ENCODE measurements at regions not wholly inside any gene's neighbourhood (a gene's known extent, or its start where the extent isn't known, plus 50 kb on each side); places are given as distances from the start of the nearest gene placed in this dataset.
A peak's percentile ranks its signal among the peaks of the same experiment; 100 is the strongest.
"Not testable (repeated sequence)": the region's sequence is repeated elsewhere in the genome, so short reads cannot be mapped to it uniquely, and the experiment has no call there.

GRCh38 chr1:184854496-184855140 lies 100.0 kb upstream of the EDEM3 start:
- DNase-seq (ENCODE audit: low spot score): no peak

GRCh38 chr1:184854036-184854435 lies 99.4 kb upstream of the EDEM3 start:
- DNase-seq (ENCODE audit: low spot score): no peak

GRCh38 chr1:184851822-184852746 lies 97.4 kb upstream of the EDEM3 start:
- DNase-seq (ENCODE audit: low spot score): no peak

GRCh38 chr1:184843732-184844495 lies 89.3 kb upstream of the EDEM3 start:
- DNase-seq (ENCODE audit: low spot score): no peak

GRCh38 chr1:184840596-184840995 lies 85.9 kb upstream of the EDEM3 start:
- no peak for DNase-seq (ENCODE audit: low spot score)

GRCh38 chr1:184838504-184838951 lies 83.9 kb upstream of the EDEM3 start:
- DNase-seq (ENCODE audit: low spot score): peak; percentile 73

- no peak for DNase-seq (ENCODE audit: low spot score)
These were observed 82.6 kb upstream of the EDEM3 start for GRCh38 chr1:184836934-184837895.

- DNase-seq (ENCODE audit: low spot score): no peak
These were observed 81.5 kb upstream of the EDEM3 start for GRCh38 chr1:184836141-184836540.

- DNase-seq (ENCODE audit: low spot score): not testable (repeated sequence)
These were observed 79.3 kb upstream of the EDEM3 start for GRCh38 chr1:184833994-184834393.

- no peak for DNase-seq (ENCODE audit: low spot score)
These were observed 77.9 kb upstream of the EDEM3 start for GRCh38 chr1:184832517-184832916.

GRCh38 chr1:184829496-184829895 lies 74.8 kb upstream of the EDEM3 start:
- DNase-seq (ENCODE audit: low spot score): not testable (repeated sequence)

GRCh38 chr1:184828369-184828717 lies 73.7 kb upstream of the EDEM3 start:
- DNase-seq (ENCODE audit: low spot score): no peak

- no peak for DNase-seq (ENCODE audit: low spot score)
These were observed 73.1 kb upstream of the EDEM3 start for GRCh38 chr1:184827600-184828368.

- DNase-seq (ENCODE audit: low spot score): no peak
These were observed 71.3 kb upstream of the EDEM3 start for GRCh38 chr1:184826001-184826400.

GRCh38 chr1:184825571-184825970 lies 70.9 kb upstream of the EDEM3 start:
- no peak for DNase-seq (ENCODE audit: low spot score)

- no peak for DNase-seq (ENCODE audit: low spot score)
These were observed 70.1 kb upstream of the EDEM3 start for GRCh38 chr1:184824691-184825323.

- DNase-seq (ENCODE audit: low spot score): no peak
These were observed 68.4 kb upstream of the EDEM3 start for GRCh38 chr1:184823080-184823479.

GRCh38 chr1:184822267-184822666 lies 67.6 kb upstream of the EDEM3 start:
- no peak for DNase-seq (ENCODE audit: low spot score)

- no peak for DNase-seq (ENCODE audit: low spot score)
These were observed 67.0 kb upstream of the EDEM3 start for GRCh38 chr1:184821658-184822057.

GRCh38 chr1:184820956-184821355 lies 66.3 kb upstream of the EDEM3 start:
- DNase-seq (ENCODE audit: low spot score): no peak
